RCC 7860 (cell line): ENCODE measurements at regions not wholly inside any gene's neighbourhood (a gene's known extent, or its start where the extent isn't known, plus 50 kb on each side); places are given as distances from the start of the nearest gene placed in this dataset.
"Not testable (repeated sequence)": the region's sequence is repeated elsewhere in the genome, so short reads cannot be mapped to it uniquely, and the experiment has no call there.

Experiments used
- DNase-seq: peaks from one replicate; pipeline ENCODE4 v3.0.0-alpha.2; 2015; ENCODE audit warnings: low spot score
- FAIRE-seq: peaks from 2 replicates; lab custom pipeline; 2012; peaks lifted over from hg19 to GRCh38; lab: Jason Lieb, UNC

GRCh38 chr21:38039369-38039768, 123.1 kb upstream of the KCNJ6 start:
- FAIRE-seq = no peak
- DNase-seq = no peak

DNA sequence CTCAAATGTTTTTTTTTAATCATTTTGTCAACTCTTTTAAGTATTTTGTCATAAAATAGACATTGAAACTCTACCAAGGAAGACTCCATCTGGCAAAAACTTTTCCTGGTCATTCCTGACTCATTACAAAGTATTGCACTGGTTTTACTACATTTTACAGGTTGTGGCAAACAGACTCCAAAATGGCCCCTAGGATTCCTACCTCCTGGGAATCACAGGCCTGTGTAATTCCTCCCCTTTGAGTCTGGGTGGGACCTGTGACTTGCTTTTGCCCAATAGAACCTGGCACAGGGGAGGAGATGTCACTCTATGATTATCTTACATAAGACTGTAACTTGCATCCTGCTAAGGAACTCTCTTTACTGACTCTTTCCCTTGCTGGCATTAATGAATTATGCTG, 123.6 kb upstream of the KCNJ6 start:
- FAIRE-seq = no peak

DNA sequence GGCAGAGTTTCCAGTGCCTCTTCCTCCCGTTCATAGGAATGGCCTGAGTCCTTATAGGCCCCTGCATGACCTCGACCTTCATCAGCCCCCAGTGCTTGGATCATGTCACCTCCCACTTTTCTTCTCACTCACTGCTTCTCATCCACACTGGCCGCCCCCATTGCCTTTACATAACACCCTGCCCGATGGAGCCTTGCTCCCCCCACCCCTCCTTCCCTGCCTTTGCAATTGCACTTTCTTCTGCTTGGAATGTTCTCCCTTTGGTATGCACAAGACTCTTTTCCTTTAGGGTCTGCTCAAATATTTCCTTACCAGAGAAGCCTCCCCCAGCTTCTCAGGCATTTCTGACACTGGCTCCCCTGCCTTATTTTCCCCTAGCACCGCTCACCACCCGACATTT, 125.2 kb upstream of the KCNJ6 start:
- DNase-seq (no peak), FAIRE-seq (no peak)

More for the DNA sequence above, 123.6 kb upstream of the KCNJ6 start:
- DNase-seq = no peak

DNA sequence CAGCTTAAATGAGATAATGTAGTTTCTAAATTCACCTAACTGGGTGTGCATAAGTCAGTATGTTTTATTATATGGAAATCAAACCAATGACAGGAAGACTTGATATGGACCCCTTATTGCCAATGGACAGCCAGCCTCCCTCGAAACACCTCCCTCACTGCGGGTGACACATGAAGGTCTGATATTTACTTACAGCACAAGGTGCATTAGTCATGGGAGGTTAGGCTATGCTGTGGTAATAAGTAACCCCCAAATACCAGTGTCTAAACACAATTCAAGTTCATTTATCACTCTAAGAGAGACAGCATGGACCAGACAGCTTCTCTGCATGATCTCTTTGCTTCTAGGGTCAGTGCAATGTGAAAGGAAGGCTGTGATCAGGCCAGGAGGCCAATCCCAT, 126.0 kb upstream of the KCNJ6 start:
- DNase-seq (peak; percentile 77), FAIRE-seq (peak; percentile 88)

GRCh38 chr21:38048167-38048566, 131.9 kb upstream of the KCNJ6 start:
- FAIRE-seq (no peak), DNase-seq (no peak)

GRCh38 chr21:38054334-38054733, 138.1 kb upstream of the KCNJ6 start:
- no peak for FAIRE-seq
- no peak for DNase-seq

DNA sequence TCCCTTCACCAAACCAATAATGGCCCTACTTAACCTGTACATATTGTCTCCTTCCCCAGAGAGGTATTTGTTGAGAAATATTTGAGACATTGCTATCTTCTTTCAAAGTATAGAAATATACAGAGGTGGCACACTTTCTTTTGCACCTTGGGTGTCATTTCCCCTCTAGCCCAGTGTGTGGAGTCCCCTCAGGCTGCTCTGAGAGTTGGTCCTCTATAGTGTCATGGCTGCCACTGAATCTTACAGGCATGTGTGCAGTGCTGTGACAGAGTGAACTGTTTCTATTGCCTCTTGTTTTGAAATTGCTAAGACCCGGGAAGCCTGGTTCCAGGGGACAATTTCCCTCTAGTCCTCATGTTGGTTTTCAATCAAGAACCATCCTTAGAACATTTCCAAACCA, 140.2 kb upstream of the KCNJ6 start:
- DNase-seq (no peak), FAIRE-seq (no peak)

GRCh38 chr21:38057626-38058025, 141.4 kb upstream of the KCNJ6 start:
- FAIRE-seq (no peak), DNase-seq (no peak)

- FAIRE-seq = no peak
- no peak for DNase-seq
Measured at GRCh38 chr21:38060533-38060932, 144.3 kb upstream of the KCNJ6 start.

DNA sequence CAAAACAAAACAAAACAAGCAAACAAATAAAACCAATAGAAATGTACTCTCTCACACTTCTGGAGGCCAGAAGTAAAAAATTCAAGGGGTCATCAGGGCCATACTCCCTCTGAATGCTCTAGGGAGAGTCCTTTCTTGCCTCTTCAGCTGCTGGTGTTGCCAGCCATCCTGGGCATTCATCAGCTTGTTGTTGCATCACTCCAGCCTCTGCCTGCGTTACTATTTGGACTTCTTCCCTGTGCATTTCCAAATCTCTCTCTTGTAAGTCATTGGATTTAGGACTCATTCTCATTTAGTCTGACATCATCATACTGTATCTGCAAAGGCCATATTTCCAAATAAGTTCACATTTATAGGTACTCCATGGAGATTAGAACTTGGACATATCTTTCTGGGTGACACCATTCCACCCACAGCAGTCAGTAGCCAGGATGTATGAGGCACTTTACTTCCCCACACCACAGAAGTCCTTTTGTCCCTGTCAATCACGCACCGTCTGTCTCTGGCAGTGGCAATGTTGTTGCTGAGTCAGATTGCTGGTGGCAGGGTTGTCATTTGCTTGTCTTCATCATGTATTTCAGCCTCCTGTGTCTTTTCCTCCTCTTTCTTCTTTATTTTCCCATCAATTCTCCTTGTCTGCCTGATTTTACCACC, 151.0 kb upstream of the KCNJ6 start:
- FAIRE-seq = no peak
- DNase-seq = no peak

- DNase-seq (no peak), FAIRE-seq (no peak)
Measured at GRCh38 chr21:38072489-38072888, 156.2 kb upstream of the KCNJ6 start.

DNA sequence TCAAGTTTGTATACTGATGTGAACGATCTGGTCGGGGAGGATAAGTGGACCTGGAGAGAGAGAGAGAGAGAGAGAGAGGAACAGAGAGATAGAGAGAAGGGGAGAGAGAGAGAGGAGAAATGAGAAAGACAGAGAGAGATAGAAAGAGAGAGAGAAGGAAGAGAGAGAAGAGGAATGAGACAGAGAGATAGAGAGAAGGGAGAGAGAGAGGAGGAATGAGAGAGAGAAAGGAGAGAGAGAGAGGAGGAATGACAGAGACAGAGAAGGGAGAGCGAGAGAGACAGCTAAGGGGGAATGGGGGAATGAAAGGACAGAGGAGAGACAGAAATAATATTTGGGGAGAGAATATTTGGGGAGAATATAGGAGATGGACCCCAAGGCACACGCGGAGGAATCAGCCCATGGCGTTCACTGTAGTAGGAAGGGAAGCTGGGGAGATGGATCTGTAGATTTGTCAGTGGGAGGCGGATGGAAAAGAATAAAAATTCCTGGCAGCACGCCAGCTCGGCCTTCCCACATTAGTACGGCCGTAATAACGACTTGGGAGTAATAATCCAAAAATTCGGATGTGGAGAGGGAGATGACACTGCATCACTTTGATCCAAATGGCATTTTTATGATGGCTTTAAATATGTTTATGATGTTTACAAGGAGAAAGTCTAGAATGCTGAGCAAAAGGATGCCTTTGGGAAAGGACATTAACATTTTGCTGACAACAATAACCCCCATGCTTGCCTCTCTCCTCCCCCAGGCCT, 159.8 kb upstream of the KCNJ6 start:
- no peak for DNase-seq
- FAIRE-seq = no peak

GRCh38 chr21:38077569-38077968, 161.3 kb upstream of the KCNJ6 start:
- FAIRE-seq = no peak
- no peak for DNase-seq

GRCh38 chr21:38080888-38081287, 164.6 kb upstream of the KCNJ6 start:
- DNase-seq = no peak
- no peak for FAIRE-seq

GRCh38 chr21:38081708-38082107, 165.5 kb upstream of the KCNJ6 start:
- FAIRE-seq (no peak), DNase-seq (no peak)

DNA sequence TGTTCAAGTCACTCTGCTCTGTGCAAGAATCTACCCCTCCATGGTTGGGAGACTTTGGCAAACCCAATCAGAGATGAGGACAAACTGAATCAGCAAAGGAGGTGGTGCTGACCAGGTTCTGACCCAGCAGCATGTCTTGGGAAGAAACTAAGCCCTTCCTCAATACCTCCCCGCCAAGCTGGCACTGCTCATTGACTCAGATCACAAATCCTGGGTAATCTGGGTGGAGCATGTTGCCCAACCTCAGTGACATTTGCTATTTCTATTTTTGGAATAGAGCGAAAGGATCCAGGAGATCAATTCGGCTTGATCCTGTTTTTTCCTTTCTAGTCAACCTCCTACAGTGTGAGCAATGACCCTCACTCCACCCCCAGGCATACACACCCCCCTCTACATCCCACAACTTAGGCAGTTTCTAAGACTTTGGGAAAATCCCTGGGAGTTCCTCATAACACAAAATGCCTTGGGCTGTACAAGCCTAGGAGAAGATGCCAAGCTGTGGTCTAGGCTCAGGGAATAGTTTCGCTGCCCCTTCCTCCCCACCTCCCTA, 166.8 kb upstream of the KCNJ6 start:
- DNase-seq (peak; percentile 7), FAIRE-seq (no peak)

DNA sequence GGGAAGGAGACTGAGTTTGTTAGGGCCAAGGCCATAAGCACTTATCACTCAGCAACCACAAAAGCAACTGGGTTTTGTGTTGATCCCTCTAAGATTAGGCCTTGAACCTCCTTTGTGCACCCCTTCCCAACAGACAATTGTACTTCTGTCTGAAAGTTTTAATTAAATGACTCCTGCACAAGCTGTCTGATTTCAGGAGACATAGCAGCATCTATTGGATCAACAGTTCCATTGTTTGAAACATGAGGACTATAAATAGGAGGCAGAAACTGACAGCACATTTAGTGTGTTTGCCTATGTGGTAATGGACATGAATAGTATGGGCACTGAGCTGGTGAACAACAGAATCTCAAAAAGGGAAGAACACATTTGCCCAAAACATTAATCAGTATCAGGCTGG, 167.3 kb upstream of the KCNJ6 start:
- no peak for DNase-seq
- no peak for FAIRE-seq

GRCh38 chr21:38086580-38086979, 170.2 kb upstream of the KCNJ15 start:
- no peak for DNase-seq
- no peak for FAIRE-seq

GRCh38 chr21:38088916-38089762, 167.7 kb upstream of the KCNJ15 start:
- DNase-seq (no peak), FAIRE-seq (no peak)

DNA sequence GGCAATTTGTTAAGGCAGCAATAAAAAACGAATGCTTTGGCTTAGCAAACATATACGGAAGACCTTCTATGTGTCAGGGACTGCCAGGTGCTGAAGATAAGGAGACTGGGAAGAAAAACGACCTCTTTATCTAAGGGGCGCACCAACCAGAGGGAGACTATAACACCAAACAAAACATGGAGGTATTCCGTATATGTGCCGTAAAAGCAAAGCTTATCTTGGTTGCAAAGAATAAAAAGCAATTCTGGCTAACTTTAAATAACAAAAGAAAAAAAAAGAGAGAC, 167.1 kb upstream of the KCNJ15 start:
- no peak for FAIRE-seq
- DNase-seq = no peak

- DNase-seq, FAIRE-seq: not testable (repeated sequence)
Measured at GRCh38 chr21:38091061-38091460, 165.7 kb upstream of the KCNJ15 start.

- no peak for FAIRE-seq
- DNase-seq = no peak
Measured at GRCh38 chr21:38092051-38092450, 164.7 kb upstream of the KCNJ15 start.
